ENCODE measurements at regions not wholly inside any gene's neighbourhood (a gene's known extent, or its start where the extent isn't known, plus 50 kb on each side); places are given as distances from the start of the nearest gene placed in this dataset.

DNA sequence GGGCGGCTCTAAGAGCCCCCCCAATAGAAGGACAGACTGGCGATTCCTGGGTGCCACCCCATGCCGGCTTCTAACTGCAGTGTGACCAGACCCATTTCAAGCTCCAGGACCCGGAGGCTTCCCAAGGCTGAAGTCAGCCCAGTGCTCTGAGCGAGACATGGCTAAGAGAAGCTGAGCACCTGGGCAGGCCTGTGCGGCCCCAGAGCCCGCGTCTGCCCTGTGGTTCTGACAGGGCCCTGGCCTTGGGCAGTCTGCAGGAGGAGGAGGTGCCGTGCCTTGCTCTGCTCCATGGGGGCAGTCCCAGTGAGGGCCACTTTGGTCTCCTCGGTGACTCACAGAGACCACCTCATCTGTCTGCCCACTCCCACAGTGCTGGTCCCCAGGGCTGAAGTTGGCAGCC is 1314.2 kb downstream of the BRD1 start:
- Histone ChIP-seq H3K4me3 (ENCODE audit: insufficient read depth, low read depth, low read length, poor library complexity, severe bottlenecking) (no peak overlapping the region), H3K36me3 (ENCODE audit: control insufficient read depth, insufficient read depth, low read length) (no peaks in the 10 kb centered on the region), H3K27me3 (replicated peaks; ENCODE audit: control insufficient read depth, insufficient read depth, low read length, poor library complexity, severe bottlenecking) (no peaks in the 10 kb centered on the region), H3K4me1 (ENCODE audit: control insufficient read depth, insufficient read depth, low read length, poor library complexity, severe bottlenecking) (no peaks in the 10 kb centered on the region), H3K9me3 (ENCODE audit: control insufficient read depth, low read length) (no peaks in the 10 kb centered on the region), H3K27ac (ENCODE audit: insufficient read depth, low read length, poor library complexity, severe bottlenecking) (no peak overlapping the region)
- no peak for DNase-seq

DNA sequence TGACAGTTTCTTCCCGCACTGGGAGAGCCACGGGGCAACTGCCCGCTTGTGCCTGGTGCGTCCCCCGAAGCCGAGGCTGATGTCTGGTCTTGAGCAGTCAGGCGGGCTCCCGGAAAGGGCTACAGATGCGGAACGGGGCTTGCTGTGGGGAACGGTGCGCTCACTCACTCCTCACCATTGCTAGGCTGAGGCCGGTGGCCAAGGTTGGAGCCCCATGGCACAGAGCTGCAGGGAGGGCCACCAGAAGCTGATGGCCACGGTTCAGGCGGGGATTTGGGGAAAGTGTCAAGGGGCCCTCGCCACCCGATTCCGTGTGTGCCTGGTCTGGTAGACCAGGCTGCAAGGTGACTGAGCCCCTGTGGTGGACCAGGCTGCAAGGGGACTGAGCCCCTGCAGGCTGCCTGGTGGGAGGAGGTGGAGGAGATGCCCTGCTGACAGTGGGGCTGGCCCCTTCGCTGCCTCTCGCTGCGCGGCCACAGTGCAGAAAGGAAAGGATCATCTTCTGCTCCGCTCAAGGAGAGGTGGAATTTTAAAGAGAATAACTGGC is 1315.8 kb downstream of the BRD1 start:
- no peaks in the 10 kb centered on the region for H3K27me3 ChIP-seq (replicated peaks; ENCODE audit: control insufficient read depth, insufficient read depth, low read length, poor library complexity, severe bottlenecking)
- no peak overlapping the region for H3K27ac ChIP-seq (ENCODE audit: insufficient read depth, low read length, poor library complexity, severe bottlenecking)
- no peaks in the 10 kb centered on the region for H3K4me1 ChIP-seq (ENCODE audit: control insufficient read depth, insufficient read depth, low read length, poor library complexity, severe bottlenecking)
- H3K36me3 ChIP-seq (ENCODE audit: control insufficient read depth, insufficient read depth, low read length), result no peaks in the 10 kb centered on the region
- no peak overlapping the region for H3K4me3 ChIP-seq (ENCODE audit: insufficient read depth, low read depth, low read length, poor library complexity, severe bottlenecking)
- H3K9me3 ChIP-seq (ENCODE audit: control insufficient read depth, low read length), result no peaks in the 10 kb centered on the region
- DNase-seq, result no peak

DNA sequence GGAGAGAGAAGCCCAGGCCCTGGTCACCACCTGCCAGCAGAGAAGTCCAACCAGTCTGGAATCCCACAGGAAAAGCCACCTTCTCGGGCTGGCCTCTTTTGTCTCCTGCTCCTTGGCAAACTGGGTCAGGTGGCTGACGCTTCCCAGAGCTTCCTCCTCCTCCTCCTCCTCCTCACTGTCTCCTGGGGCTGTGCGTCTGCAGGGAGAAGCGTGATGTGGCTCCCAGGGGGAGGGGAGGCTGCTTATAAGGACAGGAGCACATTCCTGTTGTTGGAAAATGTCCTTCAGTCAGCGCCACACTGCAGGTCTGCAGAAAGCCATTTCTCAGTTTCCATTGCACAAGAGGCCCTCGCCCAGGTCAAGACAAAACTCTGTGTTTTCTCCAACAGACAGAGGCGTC is 1316.5 kb downstream of the BRD1 start:
- no peak for DNase-seq
- no peaks in the 10 kb centered on the region for H3K4me1 ChIP-seq (ENCODE audit: control insufficient read depth, insufficient read depth, low read length, poor library complexity, severe bottlenecking)
- no peaks in the 10 kb centered on the region for H3K27me3 ChIP-seq (replicated peaks; ENCODE audit: control insufficient read depth, insufficient read depth, low read length, poor library complexity, severe bottlenecking)
- no peaks in the 10 kb centered on the region for H3K36me3 ChIP-seq (ENCODE audit: control insufficient read depth, insufficient read depth, low read length)
- no peak overlapping the region for H3K4me3 ChIP-seq (ENCODE audit: insufficient read depth, low read depth, low read length, poor library complexity, severe bottlenecking)
- H3K27ac ChIP-seq (ENCODE audit: insufficient read depth, low read length, poor library complexity, severe bottlenecking), result no peak overlapping the region
- H3K9me3 ChIP-seq (ENCODE audit: control insufficient read depth, low read length), result no peaks in the 10 kb centered on the region

DNA sequence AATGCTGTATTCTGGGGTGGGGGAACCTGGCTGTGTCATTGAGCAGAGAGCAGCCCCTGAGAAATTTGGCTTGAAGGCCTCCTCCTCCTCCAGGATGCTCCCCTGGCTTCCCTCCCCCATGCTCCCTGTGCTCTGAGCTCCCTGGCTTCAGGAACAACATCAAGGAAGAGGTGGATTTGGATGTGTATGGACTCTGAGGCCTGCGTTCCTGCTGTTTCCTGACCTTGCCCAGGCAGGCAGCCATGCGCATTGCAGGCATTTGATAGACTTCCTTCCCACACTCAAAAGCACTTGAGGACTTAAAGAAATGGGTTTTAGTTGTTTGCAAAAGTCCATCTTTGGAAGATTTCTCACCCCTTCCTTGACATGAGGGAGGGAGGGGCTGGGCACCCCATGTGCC is 1317.1 kb downstream of the BRD1 start:
- Histone ChIP-seq H3K27me3 (replicated peaks; ENCODE audit: control insufficient read depth, insufficient read depth, low read length, poor library complexity, severe bottlenecking) (no peaks in the 10 kb centered on the region), H3K4me1 (ENCODE audit: control insufficient read depth, insufficient read depth, low read length, poor library complexity, severe bottlenecking) (no peaks in the 10 kb centered on the region)

DNA sequence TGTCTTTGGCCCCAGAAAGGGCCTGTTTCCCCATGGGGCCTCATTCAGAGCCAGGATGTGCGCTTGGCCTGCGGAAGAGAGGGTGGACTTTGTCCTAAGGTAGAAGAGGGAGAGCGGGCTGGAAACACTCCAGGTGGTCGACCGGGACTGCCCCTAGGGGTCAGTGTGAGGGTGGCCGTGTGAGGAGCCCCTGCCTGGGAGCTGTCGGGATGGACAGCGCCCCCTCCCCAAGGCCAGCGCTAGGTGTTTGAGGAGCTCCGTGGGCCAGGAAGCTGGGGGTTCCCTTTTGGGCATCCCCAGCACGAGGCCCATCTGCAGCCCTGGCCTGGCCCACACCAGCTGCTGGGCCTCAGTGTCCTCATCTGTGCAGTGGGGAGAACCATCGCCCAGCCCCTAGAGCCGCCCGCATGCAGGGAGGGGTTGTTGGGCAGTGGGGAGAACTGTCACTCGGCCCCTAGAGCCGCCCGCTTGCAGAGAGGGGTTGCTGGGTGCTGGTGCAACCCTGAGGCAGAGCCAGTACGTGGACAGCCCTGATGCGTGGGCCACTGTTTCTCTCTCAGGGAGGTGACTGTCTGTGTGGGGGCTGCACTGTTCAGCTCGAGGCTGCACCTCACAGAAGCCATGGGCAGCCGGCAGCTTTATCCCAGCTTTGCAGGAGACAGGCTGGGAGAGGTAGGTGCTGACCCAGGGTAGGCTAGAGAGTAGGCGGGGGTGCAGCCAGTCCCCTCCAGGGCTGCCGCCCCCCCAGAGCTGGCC is 1319.9 kb downstream of the BRD1 start:
- H3K36me3 ChIP-seq (ENCODE audit: control insufficient read depth, insufficient read depth, low read length), result no peaks in the 10 kb centered on the region
- H3K27ac ChIP-seq (ENCODE audit: insufficient read depth, low read length, poor library complexity, severe bottlenecking), result no peak overlapping the region
- no peaks in the 10 kb centered on the region for H3K4me1 ChIP-seq (ENCODE audit: control insufficient read depth, insufficient read depth, low read length, poor library complexity, severe bottlenecking)
- no peaks in the 10 kb centered on the region for H3K27me3 ChIP-seq (replicated peaks; ENCODE audit: control insufficient read depth, insufficient read depth, low read length, poor library complexity, severe bottlenecking)
- no peak overlapping the region for H3K4me3 ChIP-seq (ENCODE audit: insufficient read depth, low read depth, low read length, poor library complexity, severe bottlenecking)
- no peak for DNase-seq
- H3K9me3 ChIP-seq (ENCODE audit: control insufficient read depth, low read length), result no peaks in the 10 kb centered on the region

More for the DNA sequence above, 1317.1 kb downstream of the BRD1 start:
- no peak for DNase-seq
- Histone ChIP-seq H3K4me3 (ENCODE audit: insufficient read depth, low read depth, low read length, poor library complexity, severe bottlenecking) (no peak overlapping the region), H3K36me3 (ENCODE audit: control insufficient read depth, insufficient read depth, low read length) (no peaks in the 10 kb centered on the region), H3K9me3 (ENCODE audit: control insufficient read depth, low read length) (no peaks in the 10 kb centered on the region), H3K27ac (ENCODE audit: insufficient read depth, low read length, poor library complexity, severe bottlenecking) (no peak overlapping the region)

DNA sequence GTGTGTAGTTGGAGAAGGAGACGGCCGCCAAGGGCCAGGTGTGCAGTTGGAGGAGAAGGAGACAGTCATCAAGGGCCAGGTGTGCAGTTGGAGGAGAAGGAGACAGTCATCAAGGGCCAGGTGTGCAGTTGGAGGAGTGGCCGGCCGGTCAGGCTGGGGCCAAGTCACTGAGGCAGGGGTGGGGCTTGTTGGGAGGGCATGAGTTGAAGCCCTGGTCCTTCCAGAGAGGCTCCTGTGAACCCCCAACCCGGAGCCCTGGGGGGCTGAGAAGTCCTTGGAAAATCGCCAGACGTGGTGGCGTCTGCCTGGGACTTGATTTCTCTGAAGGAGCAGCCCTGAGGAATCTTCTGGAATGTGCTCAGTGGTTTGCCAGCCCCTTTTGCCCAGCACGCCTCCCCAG is 1320.5 kb downstream of the BRD1 start:
- Histone ChIP-seq H3K27ac (ENCODE audit: insufficient read depth, low read length, poor library complexity, severe bottlenecking) (no peak overlapping the region), H3K27me3 (replicated peaks; ENCODE audit: control insufficient read depth, insufficient read depth, low read length, poor library complexity, severe bottlenecking) (no peaks in the 10 kb centered on the region), H3K4me3 (ENCODE audit: insufficient read depth, low read depth, low read length, poor library complexity, severe bottlenecking) (no peak overlapping the region), H3K9me3 (ENCODE audit: control insufficient read depth, low read length) (no peaks in the 10 kb centered on the region), H3K36me3 (ENCODE audit: control insufficient read depth, insufficient read depth, low read length) (no peaks in the 10 kb centered on the region), H3K4me1 (ENCODE audit: control insufficient read depth, insufficient read depth, low read length, poor library complexity, severe bottlenecking) (no peaks in the 10 kb centered on the region)
- no peak for DNase-seq

DNA sequence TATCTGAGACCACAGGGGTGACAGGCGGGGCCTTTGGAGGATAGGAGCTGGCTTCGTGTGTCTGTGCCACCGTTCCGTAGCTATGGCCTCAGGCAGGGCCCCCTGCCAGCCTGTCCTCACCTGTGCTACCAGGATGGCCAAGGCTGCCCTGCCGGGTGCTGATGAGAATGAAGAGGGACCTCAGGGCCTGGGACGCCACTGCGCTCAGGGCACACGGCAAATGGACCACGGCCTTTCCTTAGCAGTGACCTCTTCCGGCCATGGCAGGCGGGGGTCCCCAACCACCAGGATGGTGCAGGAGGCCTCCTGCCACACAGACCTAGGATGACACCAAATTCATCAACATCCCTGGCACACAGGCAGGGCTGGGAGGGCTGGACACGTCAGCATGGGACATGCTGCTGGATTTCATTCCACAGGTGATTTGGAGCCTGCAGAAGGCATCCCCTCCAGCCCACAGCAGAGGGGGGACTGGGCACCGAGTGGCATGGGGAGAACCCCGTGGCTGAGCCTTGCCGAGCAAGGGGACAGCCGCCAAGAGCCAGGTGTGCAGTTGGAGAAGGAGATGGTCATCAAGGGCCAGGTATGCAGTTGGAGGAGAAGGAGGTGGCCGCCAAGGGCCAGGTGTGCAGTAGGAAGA is 1321.0 kb downstream of the BRD1 start:
- Histone ChIP-seq H3K27ac (ENCODE audit: insufficient read depth, low read length, poor library complexity, severe bottlenecking) (no peak overlapping the region), H3K36me3 (ENCODE audit: control insufficient read depth, insufficient read depth, low read length) (no peaks in the 10 kb centered on the region), H3K4me1 (ENCODE audit: control insufficient read depth, insufficient read depth, low read length, poor library complexity, severe bottlenecking) (no peaks in the 10 kb centered on the region), H3K27me3 (replicated peaks; ENCODE audit: control insufficient read depth, insufficient read depth, low read length, poor library complexity, severe bottlenecking) (no peaks in the 10 kb centered on the region), H3K9me3 (ENCODE audit: control insufficient read depth, low read length) (no peaks in the 10 kb centered on the region), H3K4me3 (ENCODE audit: insufficient read depth, low read depth, low read length, poor library complexity, severe bottlenecking) (no peak overlapping the region)
- DNase-seq, result no peak

DNA sequence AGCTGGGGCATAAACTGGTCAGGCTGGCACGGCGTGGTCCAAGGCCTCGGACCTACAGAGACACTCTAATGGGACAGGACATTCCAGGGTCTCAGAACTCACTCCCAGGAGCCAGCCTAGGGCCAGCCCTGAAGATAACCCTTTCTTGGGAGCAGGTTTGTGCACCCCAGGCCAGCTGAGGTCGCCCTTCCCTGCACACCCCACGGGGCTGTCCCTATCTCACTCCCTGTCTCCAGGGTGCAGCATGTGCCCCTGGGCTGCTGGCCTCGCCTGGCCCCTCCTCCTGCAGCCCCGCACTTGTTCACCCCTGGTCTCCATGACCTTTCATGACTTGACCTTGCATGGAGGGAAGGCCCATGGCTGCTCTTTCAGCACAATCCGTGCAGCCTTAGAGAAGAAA is 1321.8 kb downstream of the BRD1 start:
- Histone ChIP-seq H3K27me3 (replicated peaks; ENCODE audit: control insufficient read depth, insufficient read depth, low read length, poor library complexity, severe bottlenecking) (no peaks in the 10 kb centered on the region), H3K36me3 (ENCODE audit: control insufficient read depth, insufficient read depth, low read length) (no peaks in the 10 kb centered on the region), H3K4me1 (ENCODE audit: control insufficient read depth, insufficient read depth, low read length, poor library complexity, severe bottlenecking) (no peaks in the 10 kb centered on the region), H3K9me3 (ENCODE audit: control insufficient read depth, low read length) (no peaks in the 10 kb centered on the region), H3K27ac (ENCODE audit: insufficient read depth, low read length, poor library complexity, severe bottlenecking) (no peak overlapping the region), H3K4me3 (ENCODE audit: insufficient read depth, low read depth, low read length, poor library complexity, severe bottlenecking) (no peak overlapping the region)
- no peak for DNase-seq

DNA sequence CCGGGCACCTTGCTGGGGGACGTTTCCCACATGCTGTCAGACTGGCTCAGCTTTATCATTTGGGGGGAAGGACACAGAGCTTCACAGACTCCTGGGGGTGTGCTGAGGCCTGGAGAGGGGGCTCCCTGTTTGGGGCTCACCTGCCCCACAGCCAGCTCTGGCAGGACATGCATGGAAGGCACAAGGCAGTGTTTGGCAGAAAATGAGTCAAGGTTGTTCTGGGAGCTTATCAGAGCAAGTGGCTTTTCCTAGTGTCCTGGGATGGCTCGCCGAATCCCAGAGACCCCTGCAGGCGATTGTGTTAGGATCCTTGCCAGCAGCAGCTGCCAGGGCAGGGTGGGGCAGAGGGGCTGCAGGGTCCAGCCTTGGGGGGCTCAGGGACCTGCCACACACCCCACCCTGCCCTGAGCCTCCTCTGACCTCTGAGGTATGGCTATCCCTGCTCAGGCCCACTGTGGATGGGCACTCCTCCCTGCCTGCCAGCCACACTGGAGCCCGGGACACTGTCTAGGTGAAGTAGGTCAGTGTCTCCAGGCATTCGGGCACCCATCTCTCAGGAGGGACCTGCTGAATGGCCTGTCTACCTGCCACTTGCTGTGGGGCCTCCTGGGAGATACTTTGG is 1323.0 kb downstream of the BRD1 start:
- Histone ChIP-seq H3K36me3 (ENCODE audit: control insufficient read depth, insufficient read depth, low read length) (no peaks in the 10 kb centered on the region), H3K4me1 (ENCODE audit: control insufficient read depth, insufficient read depth, low read length, poor library complexity, severe bottlenecking) (no peaks in the 10 kb centered on the region), H3K9me3 (ENCODE audit: control insufficient read depth, low read length) (no peaks in the 10 kb centered on the region), H3K27ac (ENCODE audit: insufficient read depth, low read length, poor library complexity, severe bottlenecking) (no peak overlapping the region), H3K27me3 (replicated peaks; ENCODE audit: control insufficient read depth, insufficient read depth, low read length, poor library complexity, severe bottlenecking) (no peaks in the 10 kb centered on the region), H3K4me3 (ENCODE audit: insufficient read depth, low read depth, low read length, poor library complexity, severe bottlenecking) (no peak overlapping the region)
- DNase-seq, result no peak

DNA sequence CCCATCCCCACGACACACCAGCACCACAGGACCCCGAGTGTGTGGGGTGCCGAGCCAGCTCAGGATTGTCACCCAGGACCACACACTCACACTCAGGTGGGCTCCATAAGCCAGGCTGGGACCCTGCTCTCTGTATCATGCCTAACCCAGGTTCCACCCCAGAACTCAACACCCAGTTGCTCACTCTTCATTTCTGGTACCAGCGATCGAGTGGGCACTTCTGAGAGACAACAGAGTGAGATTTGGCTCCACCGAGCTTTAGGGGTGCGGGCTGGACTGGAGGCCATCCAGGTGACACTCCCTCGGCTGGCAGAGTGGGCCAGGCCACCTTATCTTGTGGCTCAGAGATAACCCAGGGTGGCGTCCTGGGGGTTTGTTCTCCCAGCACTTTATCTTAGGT is 1323.8 kb downstream of the BRD1 start:
- Histone ChIP-seq H3K36me3 (ENCODE audit: control insufficient read depth, insufficient read depth, low read length) (no peaks in the 10 kb centered on the region), H3K9me3 (ENCODE audit: control insufficient read depth, low read length) (no peaks in the 10 kb centered on the region), H3K4me1 (ENCODE audit: control insufficient read depth, insufficient read depth, low read length, poor library complexity, severe bottlenecking) (no peaks in the 10 kb centered on the region), H3K27me3 (replicated peaks; ENCODE audit: control insufficient read depth, insufficient read depth, low read length, poor library complexity, severe bottlenecking) (no peaks in the 10 kb centered on the region), H3K4me3 (ENCODE audit: insufficient read depth, low read depth, low read length, poor library complexity, severe bottlenecking) (no peak overlapping the region), H3K27ac (ENCODE audit: insufficient read depth, low read length, poor library complexity, severe bottlenecking) (no peak overlapping the region)
- DNase-seq, result no peak
